Fibroblast of skin of left quadriceps (primary cell): ENCODE measurements at regions not wholly inside any gene's neighbourhood (a gene's known extent, or its start where the extent isn't known, plus 50 kb on each side); places are given as distances from the start of the nearest gene placed in this dataset.
"Not testable (repeated sequence)": the region's sequence is repeated elsewhere in the genome, so short reads cannot be mapped to it uniquely, and the experiment has no call there.

ENCODE experiments used
- DNase-seq, 2 experiments: peaks; one replicate each; pipeline ENCODE4 v3.0.0-alpha.2; 2013; ENCODE audit warnings: low read depth in 2 of 2

DNA sequence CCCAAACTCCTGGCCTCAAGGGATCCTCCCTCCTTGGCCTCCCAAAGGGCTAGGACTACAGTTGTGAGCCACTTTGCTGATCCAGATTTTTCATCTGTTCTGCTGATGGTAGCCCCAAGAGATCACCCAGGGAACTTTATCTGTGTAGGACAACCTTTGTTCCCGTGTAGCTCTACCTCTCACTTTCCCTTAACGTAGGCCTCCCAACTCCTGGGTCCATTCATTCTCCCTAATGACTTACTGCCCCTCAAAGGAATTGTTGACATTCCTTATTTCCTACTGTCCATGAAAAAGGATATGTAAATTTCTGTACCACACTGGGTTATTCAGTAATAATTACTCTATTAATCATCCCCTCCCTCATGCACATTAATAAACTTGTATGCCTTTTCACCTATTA is 51.0 kb upstream of the PHF24 start:
- DNase-seq, result no peak

DNA sequence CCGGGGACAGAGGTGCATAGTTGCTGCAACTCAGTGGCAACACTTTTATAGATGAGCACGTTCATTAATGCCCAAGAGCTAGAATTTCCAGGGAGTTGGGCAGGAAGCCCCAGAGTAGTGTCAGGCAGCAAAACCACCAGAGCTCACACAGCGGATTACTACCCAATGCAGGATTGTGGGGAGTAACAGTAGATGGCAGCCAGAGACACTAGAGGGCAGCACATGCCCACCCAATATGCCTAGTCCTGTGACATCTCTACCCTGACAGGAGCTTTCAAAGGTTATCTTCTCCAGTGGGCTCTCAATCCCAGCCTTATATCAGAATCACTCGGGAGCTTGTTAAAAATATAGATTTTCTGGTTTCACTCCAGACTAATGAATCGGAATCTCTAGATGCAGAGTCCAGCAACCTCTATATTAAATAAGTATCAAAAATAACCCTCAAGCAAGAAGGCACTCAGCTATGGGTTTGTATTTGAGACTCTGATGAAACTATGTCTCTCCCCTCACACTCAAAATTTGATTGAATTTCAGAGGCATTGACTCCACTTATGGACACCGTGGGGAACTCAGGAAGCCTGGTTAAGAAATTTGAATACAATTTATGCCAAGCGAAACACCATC is 58.4 kb upstream of the PHF24 start:
- DNase-seq, result peak; percentile 41 to 44

DNA sequence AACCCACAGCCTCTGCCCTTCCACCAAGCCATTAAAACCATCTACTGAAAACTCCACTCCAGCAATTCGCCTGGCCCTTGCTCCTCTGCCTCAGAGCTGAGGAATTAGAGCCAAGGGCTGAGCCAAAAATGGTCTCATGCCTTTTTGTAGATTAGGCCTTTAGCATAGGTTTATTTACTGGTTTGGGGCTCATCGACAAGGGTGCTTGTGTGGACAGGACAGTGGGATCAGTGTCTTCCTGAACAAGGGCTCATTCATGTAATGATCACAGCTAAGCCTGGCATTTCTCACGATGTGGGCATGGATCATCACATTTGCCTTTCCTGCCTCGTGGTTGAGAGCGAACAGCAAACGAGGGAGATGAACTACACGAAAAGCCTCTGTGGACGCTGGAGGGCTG is 59.2 kb upstream of the PHF24 start:
- DNase-seq, result no peak

DNA sequence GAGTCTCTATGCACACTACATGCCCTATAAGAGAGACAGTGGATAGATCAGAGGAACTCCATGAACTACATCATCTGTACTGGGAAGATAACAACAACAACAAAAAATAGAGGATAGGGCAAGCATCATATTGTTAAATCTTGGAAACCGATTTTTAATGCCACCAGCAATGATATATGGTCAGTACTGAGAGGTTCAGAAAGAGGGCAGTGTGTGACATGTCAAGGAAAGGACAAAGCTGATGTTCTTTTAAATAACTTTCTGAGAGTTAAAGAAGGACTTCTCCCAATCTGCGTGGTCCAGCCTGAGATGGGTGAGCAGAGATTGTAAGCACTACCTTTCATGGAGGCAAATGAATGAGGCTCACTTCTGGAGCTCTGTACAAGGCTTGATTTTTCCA is 62.0 kb upstream of the PHF24 start:
- DNase-seq, result no peak

DNA sequence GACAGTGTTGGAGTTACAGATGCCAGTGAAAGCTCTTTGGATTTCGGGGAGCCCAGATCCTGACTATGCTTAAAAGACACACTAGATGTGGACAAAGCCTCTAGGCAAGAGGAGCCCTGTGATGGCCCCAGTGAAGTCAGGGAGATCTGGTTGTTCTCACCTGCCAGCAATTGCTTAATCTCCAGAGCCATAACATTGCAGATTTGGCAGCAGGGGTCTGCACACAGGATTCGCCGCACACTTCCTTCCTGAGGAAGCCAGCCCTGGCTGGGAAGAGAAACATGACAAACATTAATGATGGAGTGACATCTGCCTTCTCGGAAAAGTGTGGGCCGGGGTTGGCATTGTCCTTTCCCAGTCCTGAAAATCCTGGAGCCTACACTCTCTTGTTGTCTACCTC is 65.2 kb upstream of the PHF24 start:
- DNase-seq, result no peak

DNA sequence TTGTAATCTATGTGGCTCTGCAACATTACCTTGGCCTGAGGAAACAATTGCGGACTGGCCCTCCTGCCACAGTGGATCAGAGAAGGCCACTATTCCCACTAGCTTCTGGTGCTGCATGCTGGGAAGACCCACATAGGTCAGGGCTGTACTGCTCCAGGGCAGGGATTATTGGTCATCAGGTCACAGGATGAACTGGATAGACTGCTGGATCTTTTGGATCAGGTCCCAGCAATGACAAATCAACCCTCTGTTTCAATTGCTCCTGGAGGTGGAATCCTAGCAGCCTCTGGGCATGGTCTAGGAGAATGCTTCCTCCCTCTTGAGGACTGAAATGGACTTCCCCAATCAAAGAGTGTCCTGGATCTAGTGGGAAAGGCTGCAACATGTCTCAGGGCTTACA is 66.7 kb upstream of the PHF24 start:
- no peak for DNase-seq

DNA sequence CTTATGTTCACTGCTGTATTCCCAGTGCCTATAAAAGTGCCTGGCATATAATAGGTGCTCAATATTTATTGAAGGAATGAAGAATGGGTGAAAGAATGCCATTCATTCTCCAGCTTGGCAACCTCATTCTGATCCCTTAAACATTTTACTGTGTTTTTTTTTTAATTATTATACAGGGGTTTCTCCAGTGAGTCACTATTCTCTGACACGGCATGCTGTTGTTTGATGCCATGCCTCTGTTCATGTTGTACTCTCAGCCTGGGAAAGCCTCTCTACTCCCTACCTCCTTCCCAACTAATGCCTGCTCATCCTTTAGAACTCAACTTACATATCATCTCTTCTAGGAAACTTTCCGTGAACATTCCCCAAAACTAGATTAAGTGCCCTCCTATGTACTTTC is 70.2 kb upstream of the PHF24 start:
- DNase-seq, result no peak

DNA sequence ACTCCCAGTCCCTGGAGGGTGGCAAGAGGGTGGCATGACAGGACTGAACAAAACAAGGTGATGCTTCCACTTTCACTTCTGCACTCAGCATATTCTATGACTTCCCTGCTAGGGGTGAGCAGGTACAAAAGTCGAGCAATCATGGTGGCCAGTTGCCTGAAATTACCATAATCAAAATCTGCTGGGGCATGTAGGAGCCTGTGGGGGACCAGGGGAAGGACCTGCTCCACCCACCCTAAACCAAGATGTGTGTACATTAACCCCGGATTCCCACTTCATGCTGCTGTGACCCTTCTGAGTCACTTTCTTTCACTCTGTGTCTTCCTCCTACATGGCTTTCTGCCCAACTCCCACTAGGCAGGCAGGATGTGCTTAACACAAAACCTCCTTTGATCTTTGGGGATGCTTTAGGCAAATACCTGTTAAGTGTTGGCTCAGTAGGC is 73.3 kb upstream of the PHF24 start:
- DNase-seq, result no peak

DNA sequence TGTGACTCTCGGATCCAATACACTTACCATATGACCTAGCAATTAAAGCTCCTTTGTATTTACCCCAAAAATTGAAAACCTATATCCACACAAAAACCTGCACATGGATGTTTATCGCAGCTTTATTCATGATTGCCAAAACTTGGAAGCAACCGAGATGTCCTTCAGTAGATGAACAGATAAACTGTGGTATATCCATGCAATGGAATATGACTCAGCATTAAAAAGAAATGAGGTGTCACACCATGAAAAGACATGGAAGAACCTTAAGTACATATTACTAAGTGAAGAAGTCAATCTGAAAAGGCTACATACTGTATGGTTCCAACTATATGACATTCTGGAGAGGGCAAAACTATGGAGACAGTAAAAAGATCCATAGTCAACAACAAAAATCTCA is 82.0 kb upstream of the PHF24 start:
- no peak for DNase-seq

DNA sequence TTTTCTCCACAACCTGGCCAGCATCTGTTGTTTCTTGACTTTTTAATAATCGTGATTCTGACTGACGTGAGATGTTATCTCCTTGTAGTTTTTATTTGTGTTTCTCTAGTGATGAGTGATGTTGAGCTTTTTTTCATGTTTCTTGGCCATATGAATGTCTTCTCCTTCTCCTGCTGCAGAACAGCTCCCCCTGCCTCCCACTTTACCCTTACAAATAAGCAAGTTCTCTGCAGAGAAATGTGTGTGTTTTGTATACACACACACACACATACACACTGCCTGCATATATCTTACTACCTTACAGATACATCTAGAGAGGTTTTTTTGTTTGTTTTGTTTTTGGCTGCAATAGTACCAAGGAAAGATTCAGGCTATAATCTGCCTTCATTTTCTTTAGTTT is 88.7 kb upstream of the PHF24 start:
- no peak for DNase-seq

DNA sequence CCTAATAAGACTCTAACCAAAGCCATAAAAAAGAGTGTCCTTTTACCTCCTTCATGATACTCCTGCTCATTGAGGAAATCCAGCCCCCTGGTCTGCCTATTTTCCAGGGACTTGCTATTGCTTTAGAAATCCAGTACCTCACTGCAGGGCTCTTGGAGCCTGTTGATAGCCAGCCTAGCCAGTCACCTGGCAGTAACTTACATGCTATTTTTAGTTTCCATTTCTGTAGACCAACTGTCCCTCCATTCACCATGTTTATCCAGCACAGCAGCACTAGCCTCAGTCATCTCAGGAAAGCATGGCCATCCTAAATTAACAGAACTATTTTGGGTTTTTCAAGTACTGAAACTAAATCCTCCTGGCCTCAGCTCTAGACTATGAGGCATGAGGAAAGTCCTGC is 91.5 kb upstream of the PHF24 start:
- DNase-seq, result no peak

DNA sequence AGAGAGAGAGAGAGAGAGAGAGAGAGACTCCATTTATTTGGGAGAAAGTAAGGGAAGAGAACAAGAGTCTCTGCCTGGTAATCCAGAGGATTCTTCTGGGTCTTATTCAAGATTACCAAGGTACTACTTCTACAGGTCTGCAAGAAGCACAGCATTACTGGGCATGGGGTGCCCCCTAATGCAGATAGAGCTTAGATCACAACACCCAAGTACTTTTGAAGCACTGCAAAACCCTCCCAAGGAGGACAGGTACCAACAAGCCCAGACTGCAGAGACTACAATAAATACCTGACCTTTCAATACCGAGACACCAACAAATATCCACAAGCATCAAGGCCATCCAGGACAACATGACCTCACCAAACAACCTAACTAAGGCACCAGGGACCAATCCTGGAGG is 94.7 kb upstream of the PHF24 start:
- DNase-seq, result no peak

DNA sequence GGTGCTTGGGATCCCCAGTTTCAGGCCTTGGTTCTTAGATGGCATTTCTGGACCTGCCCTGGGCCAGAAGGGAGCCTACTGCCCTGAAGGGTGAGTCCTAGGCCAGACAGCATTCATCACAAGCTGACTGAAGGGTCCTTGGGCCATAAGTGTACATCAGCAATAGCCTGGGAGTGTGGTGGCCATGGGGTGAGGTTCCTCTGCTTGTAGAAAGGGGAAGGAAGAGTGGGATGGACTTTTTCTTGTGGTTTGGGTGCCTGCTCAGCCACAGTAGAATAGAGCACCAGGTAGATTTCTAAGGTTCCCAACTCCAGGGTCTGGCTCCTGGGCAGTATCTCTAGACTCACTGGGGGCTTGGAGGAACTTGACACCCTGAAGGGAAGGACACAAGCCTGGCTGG is 95.2 kb upstream of the PHF24 start:
- DNase-seq, result no peak

DNA sequence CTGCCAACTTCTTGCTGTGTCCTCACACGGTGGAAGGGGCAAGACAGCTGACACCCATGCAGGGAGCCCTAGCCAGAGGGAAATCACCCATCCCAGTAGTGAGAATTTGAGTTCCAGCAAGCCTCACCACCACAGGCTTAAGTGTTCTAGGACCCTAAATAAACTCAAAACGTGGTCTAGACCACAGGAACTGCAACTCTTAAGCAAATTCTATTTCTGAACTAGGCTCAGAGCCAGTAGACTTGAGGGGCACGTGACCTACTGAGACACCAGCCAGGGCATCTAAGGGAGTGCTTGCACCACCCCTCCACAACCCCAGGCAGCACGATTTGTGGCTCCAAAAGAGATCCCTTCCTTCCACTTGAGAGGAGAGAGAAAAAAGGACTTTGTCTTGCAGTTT is 96.0 kb upstream of the PHF24 start:
- no peak for DNase-seq

DNA sequence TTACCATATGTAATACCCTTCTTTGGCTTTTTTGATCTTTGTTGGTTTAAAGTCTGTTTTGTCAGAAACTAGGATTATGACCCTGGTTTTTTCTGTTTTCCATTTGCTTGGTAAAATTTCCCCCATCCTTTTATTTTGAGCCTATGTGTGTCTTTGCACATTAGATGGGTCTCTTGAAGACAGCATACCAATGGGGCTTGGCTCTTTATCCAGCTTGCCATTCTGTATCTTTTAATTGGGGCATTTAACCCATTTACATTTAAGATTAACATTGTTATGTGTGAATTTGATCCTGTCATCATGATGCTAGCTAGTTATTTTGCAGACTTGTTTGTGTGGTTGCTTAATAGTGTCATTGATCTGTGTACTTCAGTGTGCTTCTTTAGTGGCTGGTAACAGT is 103.1 kb upstream of the PHF24 start:
- not testable (repeated sequence) for DNase-seq

DNA sequence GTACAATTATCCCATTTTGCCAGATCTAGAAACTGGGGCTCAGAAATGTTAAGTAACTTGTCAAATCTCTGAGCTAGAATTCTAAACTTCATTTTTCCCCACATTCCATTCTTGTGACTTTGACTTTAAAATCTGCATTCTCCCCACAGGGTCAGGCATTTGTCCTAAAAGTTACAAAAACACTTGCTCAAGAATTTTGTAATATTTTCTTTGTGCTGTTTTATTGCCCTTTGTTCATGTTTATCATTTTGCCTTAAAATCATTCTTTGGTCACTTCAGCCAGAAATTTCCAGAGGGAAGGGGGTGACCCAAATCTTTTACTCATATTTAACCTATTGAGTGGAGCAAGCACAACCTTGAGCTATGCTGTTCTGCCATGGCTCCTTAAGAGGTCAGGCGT is 120.1 kb upstream of the CCL21 start:
- DNase-seq, result no peak

DNA sequence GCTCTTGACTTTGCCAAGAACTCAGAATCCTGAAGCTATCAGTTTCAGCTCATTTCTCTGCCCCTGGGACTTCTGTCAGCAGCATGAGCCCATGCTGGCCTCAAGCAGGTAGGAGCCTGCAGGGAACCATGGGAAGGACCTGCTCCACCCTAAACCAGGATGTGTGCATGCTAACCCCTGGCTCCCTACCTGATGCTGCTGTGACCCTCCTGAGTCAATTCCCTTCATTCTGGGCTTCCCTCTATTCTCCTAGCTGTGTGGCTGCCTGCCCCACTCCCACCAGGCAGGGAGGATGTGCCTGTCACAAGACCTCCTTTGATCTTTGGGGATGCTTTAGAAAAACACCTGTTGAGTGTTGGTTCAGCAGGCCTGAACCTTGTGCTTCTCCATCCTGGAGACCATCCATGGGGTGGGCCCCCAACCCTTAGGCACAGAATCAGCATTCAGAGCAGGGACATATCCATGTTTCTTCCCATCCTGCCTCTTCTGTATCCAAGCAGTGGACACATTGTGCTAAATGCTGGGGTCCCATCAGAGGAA is 117.1 kb upstream of the CCL21 start:
- DNase-seq, result no peak

DNA sequence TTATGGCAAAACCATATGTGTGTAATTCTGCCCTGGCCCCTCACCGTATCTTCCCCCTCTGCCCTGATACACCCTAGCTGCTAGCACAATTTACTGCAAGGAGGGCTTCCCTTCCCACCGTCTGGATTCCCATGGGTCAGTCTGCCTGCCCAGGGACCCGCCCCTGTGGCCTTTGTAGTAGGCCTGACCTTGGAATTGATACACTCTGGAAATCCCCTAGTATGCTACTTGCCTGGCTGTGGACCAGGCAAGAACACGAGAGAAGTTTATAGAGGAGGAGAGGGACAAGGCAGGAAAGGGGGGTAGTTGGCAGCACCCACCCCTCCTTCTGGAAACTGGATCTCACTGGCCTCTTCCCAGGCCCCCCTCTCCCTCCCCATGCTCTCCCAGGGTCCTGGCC is 115.8 kb upstream of the CCL21 start:
- no peak for DNase-seq

DNA sequence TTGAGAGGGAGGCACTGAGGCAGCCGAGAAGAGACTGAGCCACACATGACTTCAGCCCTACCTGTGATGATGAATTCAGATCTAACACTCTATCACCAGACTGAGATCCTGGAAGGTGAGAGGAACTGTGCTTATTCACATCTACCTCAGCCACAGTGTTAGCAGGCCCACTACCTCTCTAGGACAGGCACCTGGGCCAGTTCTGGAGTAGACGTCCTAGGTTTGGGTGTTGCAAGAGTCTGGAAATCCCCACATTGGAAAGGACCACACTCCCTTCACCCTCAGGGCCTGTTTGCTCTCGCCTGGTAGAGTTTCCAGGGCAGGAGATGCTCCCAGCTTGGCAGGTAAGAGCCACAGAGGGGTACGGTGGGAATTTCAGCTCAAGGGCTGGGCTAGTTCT is 113.8 kb upstream of the CCL21 start:
- DNase-seq, result no peak

DNA sequence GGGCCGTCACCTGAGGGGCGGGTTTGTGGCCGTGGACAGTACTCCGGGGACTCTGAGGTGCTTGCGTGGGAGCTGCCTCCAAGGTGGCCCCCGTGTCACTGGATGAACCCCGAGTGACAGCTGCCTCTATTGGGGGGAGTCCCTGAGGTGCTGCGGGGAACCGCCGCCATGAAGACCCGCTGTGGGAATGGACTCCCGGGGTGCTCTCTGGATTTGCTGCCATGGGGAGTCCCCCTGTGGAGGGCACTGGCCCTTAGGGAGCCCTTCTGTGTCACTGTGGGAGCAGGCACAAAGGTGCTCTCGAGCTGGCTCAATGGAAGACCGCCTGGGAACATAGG is 100.2 kb upstream of the CCL21 start:
- DNase-seq, result no peak

DNA sequence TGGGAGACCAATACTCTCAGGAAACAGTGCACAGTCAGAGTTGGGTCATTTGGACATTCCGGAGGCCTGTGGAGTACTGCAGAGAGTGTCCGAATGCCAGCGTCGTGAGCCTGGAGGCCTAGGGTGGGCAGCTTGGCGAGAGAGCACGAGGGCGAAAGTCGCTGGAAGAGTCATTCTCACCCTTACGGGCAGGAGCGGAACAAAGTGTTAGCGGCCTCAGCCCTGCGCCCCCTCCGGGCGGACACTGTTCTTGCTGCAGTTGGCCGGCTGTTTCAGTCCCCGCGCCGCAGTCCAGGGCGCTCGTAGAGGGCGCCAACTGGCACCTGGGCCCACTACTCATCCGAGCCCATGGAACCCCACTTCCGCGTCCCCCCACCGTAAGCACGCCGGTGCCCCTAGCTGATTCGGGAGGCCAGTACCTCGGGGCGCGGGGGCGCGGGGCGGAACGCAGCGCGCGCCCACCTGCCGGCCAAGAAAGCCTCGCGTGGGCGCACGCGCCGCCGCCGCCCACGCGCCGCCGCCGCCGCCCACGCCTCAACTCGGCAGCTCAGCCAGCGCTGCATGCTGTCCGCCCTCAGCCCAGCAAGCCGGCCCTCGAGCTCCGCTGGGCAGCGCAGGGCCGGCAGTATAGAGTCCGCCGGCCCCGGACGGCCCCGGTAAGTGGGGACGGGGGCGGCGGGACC is 99.7 kb upstream of the CCL21 start:
- no peak for DNase-seq

DNA sequence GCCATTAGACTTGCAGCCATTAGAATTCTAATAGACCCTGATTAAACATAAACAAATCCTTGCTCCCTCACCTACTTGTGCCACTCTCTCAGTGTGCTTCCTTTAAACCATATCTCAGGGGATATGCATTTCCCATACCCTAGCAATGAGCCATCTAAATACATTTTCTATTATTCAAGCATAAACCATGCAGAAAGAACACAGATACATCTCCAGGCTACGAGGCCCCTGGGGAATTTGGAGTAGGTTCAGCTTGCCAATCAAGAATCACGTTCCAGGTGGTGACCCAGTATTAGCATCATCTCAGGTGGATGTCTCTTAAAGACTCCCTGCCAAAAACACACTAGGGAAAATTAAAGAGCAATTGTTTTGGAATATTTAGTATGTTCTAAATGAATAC is 93.0 kb upstream of the CCL21 start:
- DNase-seq, result no peak

DNA sequence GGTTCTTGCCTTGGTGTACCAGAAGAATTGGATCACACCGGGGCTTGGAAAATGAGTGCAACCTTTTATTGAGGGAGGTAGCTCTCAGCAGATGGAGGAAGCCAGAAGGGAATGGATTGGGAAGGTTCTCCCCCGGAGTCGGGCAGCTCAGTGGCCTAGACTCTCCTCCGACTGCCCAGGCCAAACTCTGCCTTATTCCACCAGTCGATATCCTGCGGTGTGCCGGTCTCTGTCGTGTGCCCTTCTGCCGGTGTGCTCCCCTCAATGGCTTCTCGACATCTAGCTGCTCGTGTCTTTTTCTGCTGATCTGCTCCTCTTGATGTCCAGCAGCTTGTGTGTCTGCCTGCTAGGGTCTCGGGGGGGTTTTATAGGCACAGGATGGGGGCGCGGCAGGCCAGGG is 87.4 kb upstream of the CCL21 start:
- DNase-seq, result no peak

DNA sequence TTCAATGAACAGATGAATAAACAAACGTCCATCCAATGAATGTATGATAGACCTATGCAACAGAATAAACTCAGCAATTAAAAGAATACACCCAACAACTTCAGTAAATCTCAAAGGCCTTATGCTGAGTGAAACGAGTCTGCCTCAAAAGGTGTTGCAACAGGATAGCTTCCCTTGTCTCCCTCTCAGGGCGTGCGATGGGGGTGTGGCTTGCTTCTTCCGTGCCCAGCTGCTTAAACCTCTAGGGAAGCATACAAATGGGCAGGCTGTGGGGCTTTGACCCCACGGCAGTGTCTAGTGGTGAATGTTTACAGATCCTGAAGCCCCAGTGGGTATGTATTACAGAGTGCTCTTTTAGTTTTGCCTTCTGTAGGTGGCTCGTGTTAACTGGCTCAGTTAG is 87.0 kb upstream of the CCL21 start:
- DNase-seq, result no peak
